Activated CD4-positive, alpha-beta T cell treated with anti-CD3 and anti-CD28 coated beads for 4 hours (primary cell): ENCODE measurements at regions not wholly inside any gene's neighbourhood (a gene's known extent, or its start where the extent isn't known, plus 50 kb on each side); places are given as distances from the start of the nearest gene placed in this dataset.

ENCODE experiments used
- DNase-seq, 2 donors: peaks; one replicate each; pipeline ENCODE4 v3.0.0-alpha.2; 2020

DNA sequence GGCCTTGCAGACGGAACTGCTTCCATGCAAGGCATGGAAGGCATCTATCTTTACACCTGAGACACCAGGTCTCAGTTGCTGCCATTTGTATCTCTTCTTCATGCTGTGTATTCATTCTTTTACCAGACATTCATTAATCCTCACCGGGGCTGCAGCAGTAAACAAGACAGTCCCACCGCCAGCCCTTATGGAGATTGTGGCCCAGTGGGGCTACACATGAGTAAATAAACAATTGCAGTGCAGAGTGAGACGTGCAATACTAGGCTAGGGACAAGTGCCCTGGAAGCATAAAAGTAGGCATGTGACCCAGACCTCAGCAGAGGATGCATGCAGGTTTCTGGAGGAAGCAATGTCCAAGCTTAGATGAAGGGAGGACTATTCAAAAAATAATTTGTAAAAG, 497.6 kb upstream of the KLHL29 start:
- no peak for DNase-seq

DNA sequence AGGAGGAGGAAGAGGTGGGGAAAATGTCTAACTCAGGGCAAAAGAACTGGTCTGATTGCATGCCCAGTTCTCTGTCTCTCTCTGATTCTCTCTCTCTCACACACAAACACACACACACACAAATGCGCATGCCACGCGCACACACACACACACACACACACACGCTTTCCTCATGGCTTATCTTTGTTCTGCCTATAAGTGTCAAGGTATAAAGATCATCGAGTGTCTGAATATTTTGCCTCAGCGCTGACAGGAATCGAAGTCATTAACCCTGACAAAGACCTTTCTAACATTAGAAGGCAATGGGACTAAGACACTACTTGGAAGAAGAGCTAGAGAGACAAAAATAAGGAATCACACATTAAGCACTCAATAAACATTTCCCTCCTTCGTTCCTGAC, 497.1 kb upstream of the KLHL29 start:
- DNase-seq: no peak

DNA sequence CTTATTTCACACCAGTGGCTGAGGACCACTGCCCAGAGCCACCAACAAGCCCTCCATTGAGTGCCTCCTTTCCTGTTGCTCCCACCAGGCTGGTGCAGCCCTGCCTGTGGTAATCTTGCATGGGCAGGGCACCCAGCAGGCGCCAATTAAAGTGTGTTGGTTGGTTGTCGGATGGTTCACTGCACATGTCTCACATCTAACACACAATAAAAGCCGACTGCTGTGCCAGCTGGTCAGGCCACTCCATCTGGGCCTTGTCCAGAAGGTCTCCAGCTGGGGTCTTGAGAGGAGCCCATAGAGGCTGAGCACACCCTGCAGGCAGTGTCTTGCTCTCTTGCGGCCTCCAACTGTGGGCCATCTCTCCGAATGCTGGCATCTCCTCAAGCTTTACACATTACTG, 494.8 kb upstream of the KLHL29 start:
- DNase-seq: no peak

DNA sequence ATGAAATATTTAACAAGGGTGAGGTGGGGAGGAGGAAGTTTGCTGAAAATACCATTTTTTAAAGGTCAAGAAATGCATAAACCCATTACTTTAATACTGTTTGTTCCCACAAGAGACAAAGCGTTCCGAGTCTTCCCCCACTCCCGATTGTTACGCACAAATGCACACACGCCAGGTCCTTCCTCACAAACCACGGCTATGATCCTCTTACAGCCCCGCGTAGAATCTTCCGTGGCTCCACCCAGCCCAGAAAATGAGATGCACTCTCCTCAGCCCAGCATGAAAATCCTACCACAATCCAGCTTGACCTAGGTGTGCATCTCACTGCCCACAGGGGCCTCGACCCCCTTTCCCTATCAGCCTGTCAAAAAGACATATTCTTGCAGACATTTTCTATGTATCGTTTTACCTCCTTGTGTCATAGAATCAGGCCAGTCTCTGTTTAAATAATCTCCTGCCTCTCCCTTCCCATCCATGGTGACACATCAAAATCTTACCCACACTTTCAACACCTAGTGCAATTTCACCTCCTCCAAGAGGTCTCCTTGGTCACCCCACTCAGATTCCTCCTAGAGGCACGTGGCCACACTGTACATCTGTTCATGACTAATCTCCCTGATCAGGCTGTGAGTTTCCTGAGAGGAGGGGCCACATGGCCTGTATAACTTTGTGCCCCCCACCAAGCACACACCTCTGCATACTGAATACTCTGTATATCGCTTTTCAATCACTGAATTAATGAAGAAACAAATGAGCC, 491.0 kb upstream of the KLHL29 start:
- no peak for DNase-seq

DNA sequence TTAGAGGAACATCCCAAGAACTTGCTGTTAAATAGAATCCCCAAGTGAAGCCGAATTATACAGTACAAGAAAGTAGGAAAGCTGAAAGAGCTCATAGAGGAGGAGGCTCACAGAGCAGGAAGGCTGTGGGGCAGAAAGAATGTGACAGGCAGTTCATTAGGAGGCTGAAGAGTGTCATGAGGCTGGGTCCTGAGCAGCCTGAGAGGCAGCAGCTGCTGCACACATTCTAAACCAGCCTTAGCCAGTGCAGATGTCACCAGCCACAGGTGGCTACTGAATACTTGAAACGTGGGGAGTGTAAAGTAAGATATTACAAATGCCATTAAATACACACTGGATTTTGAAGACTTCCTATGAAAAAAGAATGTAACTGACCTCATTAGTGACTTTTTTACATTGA, 490.2 kb upstream of the KLHL29 start:
- no peak for DNase-seq

DNA sequence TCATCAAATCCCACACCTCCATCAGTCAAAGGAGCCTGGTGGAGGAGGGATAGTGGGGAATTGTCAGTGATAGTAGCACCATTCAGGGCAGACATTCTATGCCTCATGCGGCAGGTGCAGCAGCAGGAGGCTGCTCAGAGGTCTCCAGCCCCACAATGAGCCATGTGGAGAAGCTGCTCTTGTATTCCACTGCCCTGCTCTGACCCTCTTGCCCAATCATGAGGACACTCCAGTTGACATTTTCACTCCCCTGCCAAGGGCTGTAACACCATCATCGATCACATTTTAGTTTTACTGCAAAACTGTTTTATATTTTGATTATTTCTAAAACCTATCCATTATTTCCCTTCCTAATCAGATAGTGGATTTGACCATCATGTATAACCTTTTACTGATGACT, 487.6 kb upstream of the KLHL29 start:
- DNase-seq: no peak

DNA sequence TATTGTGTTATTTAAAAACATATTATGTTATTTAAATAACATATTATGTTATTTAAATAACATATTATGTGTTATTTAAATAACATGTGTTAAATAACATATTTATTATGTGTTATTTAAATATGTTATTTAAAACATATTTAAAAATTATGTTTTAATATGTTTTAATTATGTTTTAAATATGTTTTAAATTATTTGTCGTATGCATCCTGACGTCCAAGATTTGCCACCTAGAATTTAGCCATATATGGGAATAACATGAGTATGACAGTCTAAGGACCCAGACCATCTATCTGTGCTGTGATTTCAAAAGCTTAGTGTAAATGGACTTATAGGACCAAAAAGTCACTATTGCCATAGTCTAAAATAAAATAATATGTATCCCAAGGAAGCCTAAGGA, 484.3 kb upstream of the KLHL29 start:
- no peak for DNase-seq

DNA sequence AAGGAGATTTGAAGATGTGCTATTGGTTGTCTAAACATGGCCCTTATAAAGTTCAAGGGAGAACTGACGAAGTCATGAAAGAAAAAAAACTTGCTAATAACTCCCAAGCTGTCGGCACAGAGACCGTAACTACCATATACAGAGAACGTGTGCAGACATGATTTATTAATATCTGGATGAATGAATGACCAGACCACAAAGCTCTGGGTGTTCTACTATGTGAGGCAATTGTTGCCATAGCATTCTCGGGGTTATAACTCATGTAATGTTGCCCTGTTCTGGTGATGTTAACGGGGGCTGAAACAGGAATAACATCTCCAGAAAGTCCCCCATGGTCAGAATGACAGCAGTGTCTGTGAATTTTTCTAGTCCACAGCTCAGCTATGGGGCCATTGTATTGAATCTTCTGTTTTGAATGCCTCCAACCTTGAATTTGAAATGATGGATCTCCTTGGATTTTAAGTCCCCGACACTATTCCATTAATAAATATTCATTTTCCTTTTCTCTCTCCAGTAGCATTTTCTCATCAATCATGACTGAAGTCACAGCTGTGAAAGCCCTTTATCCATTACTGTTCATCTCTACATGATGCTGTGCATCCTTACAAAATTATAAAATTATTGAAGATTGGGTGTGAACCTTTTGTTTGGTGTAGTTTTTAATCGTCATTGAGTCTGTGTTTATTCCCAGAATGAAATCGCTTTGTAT, 483.4 kb upstream of the KLHL29 start:
- DNase-seq: no peak

DNA sequence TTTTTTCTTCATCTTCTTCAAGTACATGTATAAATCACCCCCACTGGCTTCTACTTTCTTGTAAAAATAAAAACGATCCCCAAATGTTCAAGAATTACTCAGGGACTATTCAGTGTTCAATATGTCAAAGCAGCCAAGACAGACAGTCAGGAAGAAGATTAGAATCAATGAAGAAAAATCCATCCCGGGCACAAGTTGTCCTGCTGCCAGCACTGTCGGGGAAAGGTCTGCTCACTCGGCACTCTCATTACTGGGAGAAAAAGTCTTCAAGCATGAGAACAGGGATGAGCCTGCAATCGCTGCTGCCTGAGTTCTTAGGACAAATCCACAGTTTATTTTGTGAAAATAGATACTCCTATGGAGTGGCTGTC, 482.8 kb upstream of the KLHL29 start:
- DNase-seq: no peak

DNA sequence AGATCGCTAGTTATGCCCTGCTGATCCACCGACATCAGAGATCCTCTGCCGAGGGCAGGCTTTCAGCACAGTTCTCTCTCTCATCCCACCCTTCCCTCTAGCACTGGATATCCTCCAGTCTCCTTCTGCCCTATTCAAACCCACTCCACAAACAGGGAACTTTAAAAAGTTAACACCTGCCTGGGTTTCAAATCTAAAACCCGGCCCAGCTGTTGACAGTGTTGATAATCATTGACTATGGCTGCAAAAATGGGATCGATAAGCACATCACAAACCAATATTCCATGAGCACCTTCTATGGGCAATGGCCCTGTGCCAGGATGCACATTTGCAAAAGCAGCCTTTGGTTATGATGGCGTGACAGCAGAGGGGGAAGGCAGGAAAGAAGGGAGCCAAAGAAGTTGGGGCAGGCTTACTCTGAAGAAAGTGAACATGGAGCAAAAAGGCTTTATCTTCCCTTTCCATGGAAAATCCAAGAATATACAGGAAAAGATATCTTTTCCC, 482.3 kb upstream of the KLHL29 start:
- DNase-seq: no peak

DNA sequence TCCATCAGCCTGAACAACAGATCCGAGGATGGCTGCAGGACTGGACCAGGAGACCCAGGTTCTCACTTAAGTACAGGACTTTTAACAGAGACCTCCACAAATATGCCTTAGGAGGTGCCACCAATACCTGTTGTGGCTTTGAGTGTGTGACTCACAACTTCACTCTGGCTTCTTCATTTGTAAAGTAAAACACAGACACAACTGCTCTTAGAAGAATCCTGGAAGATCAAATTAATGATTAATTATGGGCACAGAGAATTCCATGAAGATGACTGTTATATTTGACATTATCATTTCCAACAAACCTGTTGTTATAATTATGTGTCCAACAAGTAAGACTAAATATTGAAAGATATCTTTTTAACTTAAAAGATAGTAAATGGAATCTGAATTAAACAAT, 481.4 kb upstream of the KLHL29 start:
- DNase-seq: no peak

DNA sequence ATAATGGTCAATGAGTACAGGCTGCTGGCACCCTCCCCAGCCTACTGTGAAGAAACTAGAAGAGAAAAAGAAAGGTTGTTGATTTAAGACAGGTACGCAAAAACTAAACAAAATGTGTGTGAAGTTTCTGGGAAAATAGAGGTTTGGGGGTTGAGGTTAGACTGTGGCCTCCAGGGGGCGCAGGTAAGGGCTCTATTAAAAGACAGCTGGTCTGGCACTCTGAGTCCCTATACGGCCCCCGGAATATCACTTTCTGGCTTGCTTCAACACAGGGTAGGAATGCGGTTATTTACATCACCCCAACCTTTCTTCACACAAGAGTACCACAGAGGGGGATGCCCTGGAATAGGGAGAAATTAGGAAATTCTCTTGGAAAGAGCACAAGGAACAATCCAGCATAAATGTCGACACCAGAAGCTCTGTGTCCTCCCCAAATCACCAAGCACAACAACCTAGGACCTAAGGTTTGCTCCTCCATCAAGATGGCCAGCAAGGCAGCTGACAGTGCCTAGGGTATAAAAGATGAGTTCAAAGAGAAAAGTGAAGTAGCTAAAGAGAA, 480.8 kb upstream of the KLHL29 start:
- DNase-seq: no peak

DNA sequence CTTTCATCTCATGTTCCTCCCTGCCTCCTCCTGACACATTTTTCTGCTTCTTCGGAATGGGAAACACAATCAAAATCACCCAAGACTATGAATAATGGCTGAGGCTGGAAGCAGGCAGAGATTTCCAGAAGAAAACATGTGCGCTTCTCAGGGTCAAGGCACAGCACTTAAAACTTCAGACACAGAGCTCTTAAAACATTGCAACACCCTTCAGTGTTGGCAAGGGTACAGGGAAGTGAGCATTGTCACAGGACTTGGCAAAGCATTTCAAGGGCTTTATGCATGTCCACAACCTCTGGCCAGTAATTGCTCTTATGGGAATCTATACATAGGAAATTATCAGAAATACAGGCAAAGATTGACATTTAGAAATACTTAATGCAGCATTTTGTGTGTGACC, 477.6 kb upstream of the KLHL29 start:
- DNase-seq: no peak

DNA sequence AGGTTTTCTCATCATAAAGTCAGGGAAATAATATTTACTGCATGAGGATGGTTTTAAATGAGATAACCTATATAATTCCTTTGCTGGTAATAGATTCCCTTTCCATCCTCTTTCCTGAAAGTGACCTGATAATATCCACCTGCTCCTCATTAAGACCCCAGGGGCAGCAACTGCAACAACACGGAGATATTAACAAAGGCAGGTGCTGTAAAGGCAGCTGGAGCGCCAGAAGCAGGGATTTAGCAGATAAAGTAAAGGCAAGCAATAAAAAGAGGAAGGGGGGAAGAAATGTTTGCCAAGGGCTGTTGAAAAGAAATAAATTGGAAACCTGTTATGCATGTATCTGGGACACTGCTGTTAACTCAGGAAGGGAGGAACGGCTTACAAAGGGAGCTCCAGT, 472.6 kb upstream of the KLHL29 start:
- DNase-seq: no peak

DNA sequence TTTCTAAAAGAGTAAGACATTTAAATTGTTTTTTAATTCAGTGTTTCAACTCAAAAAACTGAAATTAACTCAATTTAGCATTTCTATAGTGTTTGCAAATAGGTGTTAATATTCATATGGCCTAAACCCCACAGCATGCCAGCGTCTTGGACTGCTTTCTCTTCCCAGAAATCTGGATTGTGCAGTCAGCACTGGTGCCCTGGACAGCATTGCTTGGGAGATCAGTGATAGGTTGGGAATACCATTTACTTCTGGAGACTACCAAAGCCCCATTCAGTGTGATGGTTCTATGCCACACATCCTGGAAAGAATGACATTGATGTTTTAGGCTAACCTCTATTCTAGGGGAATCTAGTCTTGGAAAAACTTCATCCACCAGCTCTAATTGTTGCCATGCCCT, 455.0 kb upstream of the KLHL29 start:
- DNase-seq: no peak

DNA sequence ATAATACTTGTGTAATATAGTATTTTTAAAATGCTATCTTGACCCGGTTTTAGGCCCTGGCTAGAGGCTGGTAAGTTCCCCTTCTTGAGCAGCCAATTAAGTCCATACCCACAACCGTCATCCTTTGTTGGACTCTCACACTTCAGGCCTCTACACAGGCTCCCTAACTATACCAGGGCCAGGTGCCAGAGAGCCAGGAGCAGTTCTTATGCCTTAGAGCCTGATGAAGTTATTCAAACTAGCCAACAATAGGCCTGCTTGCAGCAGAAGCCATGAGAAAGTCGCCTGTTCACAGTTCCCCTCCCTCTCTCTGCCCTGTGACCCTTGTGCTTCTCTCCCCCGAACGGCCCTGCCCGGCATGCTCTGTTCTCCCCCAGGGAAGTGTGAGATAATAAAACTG, 454.2 kb upstream of the KLHL29 start:
- DNase-seq: no peak

DNA sequence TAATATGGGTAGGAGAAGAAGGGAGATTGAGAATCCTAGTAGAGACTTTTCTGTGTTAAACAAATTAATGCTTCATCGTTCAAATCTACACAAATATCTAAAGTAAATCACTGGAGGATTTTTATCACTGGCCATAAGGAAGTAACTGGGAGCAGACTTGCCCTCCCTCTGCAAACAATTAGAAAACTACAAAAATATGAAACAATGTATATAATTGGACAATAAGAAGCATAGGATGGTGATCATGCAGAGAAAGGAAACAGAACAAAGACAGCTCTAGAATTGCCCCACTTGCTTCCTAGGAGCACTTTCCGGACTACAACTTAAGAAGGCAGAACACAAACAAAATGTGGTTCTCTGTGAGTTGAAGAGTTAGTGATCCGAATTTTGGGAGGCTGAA, 452.7 kb upstream of the KLHL29 start:
- DNase-seq: no peak

DNA sequence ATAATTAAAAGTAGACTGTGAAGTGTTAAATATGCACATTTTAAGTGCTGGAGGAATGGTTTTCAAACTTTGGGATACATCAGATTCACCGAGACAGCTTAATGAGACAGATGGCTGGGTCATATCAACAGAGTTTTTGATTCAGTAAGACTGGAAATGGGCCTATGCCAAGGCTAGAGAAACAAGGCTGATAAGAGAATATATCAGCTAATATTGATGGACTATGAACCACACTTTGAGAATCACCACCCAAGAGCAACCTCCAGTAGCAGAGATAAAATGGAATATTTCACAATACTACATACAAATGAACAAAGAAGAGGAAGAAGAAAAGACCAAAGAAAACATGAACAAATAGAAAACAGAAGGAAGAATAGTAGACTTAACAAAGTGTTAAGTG, 450.2 kb upstream of the KLHL29 start:
- no peak for DNase-seq

DNA sequence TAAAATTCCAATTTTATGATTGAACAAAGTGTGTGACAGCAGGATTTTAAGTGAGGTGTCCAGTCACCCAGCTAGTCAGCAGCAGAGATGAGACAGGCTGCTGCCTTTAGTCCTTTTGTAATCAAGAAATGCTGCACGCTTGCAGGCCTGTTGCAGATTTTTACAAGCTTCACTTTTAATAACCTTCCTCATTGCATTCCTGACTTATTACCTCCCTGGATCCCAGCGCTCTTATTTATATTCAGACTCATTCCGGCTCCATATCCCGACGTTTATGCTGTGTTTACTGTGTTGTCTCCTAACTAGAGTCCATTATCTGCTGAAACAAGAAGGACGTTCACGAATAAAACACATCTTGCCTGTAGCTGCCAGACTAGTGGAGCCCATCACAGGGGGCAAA, 442.5 kb upstream of the KLHL29 start:
- no peak for DNase-seq

DNA sequence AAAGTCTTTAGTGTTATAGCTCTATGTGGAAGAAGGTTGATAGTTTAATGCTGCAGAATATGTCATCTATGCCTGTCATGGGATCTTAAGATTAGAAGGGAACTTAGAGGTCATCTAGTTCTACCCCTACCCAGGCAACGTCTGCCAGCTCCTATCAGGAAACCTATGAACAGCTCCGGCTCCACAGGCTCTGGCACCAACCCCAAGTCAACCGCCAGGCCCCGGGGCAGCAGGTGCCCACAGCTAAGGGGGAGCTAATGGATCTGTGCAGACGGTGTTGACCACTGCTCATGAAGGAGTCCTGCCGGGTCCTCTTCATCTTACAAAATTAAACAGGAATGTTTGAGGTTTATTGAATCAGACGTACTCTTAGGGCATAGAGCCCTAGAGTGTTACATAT, 440.8 kb upstream of the KLHL29 start:
- DNase-seq: no peak

DNA sequence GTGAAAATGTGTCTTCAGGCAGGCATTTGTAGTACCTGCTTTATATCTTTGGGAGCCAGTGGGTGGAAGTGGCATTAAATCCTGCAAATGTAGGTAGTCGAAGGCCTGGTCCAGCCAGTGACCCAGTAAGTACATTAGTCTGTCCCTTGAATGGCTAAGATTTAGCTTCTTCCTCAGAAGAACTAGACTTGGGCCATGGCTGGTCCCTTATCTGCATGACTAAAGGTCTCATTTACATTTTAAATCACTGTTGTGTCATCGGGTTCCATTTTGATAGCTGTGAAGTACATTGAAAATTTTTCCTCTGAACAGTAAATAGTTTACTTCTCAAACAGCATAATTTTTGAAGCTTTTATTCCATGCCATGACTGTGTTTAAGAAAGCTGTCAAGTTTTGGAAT, 438.4 kb upstream of the KLHL29 start:
- DNase-seq: no peak

DNA sequence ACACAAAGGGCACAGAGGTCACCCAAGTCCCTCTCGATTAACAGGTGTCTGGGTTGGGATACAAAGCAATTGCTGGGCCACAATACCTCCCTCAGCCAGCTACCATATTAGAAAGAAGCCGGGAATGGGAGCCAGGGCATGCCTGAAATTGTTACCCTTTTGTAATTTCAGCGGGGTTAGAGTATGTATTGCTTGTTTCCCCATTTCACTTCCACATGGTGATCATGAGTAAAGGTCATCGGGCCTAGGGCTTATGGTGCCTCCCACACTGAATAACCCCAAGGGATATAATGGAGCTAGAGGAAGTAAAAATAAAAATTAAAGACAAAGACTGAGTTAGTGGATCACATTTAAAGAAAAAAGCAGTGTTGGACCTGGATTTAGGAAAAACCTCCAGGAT, 437.2 kb upstream of the KLHL29 start:
- DNase-seq: no peak

DNA sequence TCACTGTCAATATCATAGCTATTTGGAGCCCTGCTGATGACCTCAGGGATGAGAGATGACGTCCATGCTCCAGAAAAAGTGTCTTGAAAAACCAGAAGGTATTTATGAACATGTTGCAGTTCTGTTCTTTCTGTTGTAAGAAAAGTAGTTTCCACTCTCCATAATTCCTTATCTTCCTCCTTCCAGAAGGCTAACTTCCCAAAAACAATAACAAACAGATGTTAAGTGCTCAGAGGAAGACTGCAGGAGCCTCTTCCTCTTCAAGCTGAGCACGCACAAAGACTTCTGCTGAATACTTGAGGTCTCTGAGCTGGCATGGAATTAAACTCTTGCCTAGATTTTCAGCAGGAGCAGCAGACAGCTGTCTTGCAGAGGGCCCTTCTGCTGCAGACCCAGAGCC, 434.5 kb upstream of the KLHL29 start:
- DNase-seq: no peak

DNA sequence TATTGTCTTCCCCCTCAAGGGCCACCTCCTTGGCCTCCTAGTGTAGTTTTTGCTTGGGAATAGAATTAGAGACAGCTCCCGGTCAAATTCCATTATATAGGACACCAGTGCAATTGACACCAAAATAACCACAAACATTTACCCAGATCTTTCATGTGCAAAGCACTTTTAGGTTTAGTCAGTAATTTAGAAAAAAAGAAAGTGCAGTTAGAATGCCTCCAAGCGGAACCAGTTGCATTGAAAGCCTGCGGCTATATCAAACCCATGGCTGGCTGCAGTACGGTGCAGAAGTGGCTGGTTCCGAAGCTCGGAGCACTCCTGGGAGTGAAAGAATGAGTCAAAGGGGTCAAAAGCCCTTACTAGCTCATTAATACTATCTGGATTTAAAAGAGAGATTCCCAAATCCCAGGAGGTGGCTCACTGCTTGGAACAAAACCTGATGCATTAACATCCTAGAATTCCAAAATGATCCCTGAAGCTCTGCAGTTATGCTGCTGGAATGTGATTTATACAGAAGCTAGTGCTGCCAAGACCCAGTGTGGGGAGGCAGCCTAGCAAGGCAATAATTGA, 432.2 kb upstream of the KLHL29 start:
- no peak for DNase-seq
